ENCODE measurements at regions not wholly inside any gene's neighbourhood (a gene's known extent, or its start where the extent isn't known, plus 50 kb on each side); places are given as distances from the start of the nearest gene placed in this dataset.

GRCh38 chr9:28847331-28847730, 1274.0 kb upstream of the C9orf72 start:
- H3K9ac ChIP-seq (ENCODE audit: low read length), result no peak overlapping the region
- H3K36me3 ChIP-seq (ENCODE audit: control insufficient read depth, insufficient read depth, low read length, severe bottlenecking), result no peaks in the 10 kb centered on the region
- no peaks in the 10 kb centered on the region for H3K4me1 ChIP-seq (ENCODE audit: control insufficient read depth, insufficient read depth, low read length)
- H3K4me3 ChIP-seq (ENCODE audit: low read length), result no peak overlapping the region
- no peaks in the 10 kb centered on the region for H3K9me3 ChIP-seq (ENCODE audit: control insufficient read depth, low read length)
- DNase-seq (ENCODE audit: low read depth), result no peak
- no peaks in the 10 kb centered on the region for H3K27me3 ChIP-seq (replicated peaks; ENCODE audit: control insufficient read depth, insufficient read depth, low read length)

DNA sequence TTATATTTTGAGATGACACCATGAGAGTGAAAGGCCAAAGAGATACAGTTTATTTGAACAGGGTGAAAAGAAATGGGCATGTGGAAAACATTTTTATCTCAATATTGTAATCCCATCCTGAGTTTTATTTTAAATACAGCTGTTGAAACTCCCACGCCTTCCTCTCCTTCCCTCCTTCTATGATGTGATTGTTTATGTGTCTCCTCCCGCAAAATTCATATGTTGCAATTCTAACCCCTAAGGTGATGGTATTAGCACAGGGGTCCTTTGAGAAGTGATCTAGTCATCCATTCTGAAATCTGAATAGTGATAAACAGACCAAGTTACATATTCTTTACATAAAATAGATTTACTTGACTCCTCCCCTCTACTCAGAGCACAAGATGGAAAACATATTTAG, 1275.4 kb upstream of the C9orf72 start:
- Histone ChIP-seq H3K9ac (ENCODE audit: low read length) (no peak overlapping the region), H3K36me3 (ENCODE audit: control insufficient read depth, insufficient read depth, low read length, severe bottlenecking) (no peaks in the 10 kb centered on the region)
- DNase-seq (ENCODE audit: low read depth), result no peak

GRCh38 chr9:28853477-28853876, 1280.2 kb upstream of the C9orf72 start:
- Histone ChIP-seq H3K9ac (ENCODE audit: low read length) (no peak overlapping the region), H3K9me3 (ENCODE audit: control insufficient read depth, low read length) (no peaks in the 10 kb centered on the region), H3K4me1 (ENCODE audit: control insufficient read depth, insufficient read depth, low read length) (no peaks in the 10 kb centered on the region), H3K27me3 (replicated peaks; ENCODE audit: control insufficient read depth, insufficient read depth, low read length) (peaks cover 4% of the 10 kb centered on the region), H3K4me3 (ENCODE audit: low read length) (no peak overlapping the region), H3K36me3 (ENCODE audit: control insufficient read depth, insufficient read depth, low read length, severe bottlenecking) (no peaks in the 10 kb centered on the region)
- DNase-seq (ENCODE audit: low read depth), result no peak

More for the DNA sequence above, 1275.4 kb upstream of the C9orf72 start:
- no peak overlapping the region for H3K4me3 ChIP-seq (ENCODE audit: low read length)
- no peaks in the 10 kb centered on the region for H3K4me1 ChIP-seq (ENCODE audit: control insufficient read depth, insufficient read depth, low read length)
- H3K9me3 ChIP-seq (ENCODE audit: control insufficient read depth, low read length), result no peaks in the 10 kb centered on the region
- no peaks in the 10 kb centered on the region for H3K27me3 ChIP-seq (replicated peaks; ENCODE audit: control insufficient read depth, insufficient read depth, low read length)

- no peaks in the 10 kb centered on the region for H3K4me1 ChIP-seq (ENCODE audit: control insufficient read depth, insufficient read depth, low read length)
- H3K9me3 ChIP-seq (ENCODE audit: control insufficient read depth, low read length), result no peaks in the 10 kb centered on the region
- no peaks in the 10 kb centered on the region for H3K36me3 ChIP-seq (ENCODE audit: control insufficient read depth, insufficient read depth, low read length, severe bottlenecking)
- no peak overlapping the region for H3K9ac ChIP-seq (ENCODE audit: low read length)
- no peak overlapping the region for H3K4me3 ChIP-seq (ENCODE audit: low read length)
- H3K27me3 ChIP-seq (replicated peaks; ENCODE audit: control insufficient read depth, insufficient read depth, low read length), result no peaks in the 10 kb centered on the region
- DNase-seq (ENCODE audit: low read depth), result no peak
Measured at GRCh38 chr9:28866951-28867350, 1293.7 kb upstream of the C9orf72 start.

GRCh38 chr9:28868228-28868990, 1295.1 kb upstream of the C9orf72 start:
- H3K9ac ChIP-seq (ENCODE audit: low read length), result no peak overlapping the region
- no peaks in the 10 kb centered on the region for H3K27me3 ChIP-seq (replicated peaks; ENCODE audit: control insufficient read depth, insufficient read depth, low read length)
- no peaks in the 10 kb centered on the region for H3K36me3 ChIP-seq (ENCODE audit: control insufficient read depth, insufficient read depth, low read length, severe bottlenecking)
- no peak overlapping the region for H3K4me3 ChIP-seq (ENCODE audit: low read length)
- H3K4me1 ChIP-seq (ENCODE audit: control insufficient read depth, insufficient read depth, low read length), result no peaks in the 10 kb centered on the region
- H3K9me3 ChIP-seq (ENCODE audit: control insufficient read depth, low read length), result no peaks in the 10 kb centered on the region
- DNase-seq (ENCODE audit: low read depth), result no peak

DNA sequence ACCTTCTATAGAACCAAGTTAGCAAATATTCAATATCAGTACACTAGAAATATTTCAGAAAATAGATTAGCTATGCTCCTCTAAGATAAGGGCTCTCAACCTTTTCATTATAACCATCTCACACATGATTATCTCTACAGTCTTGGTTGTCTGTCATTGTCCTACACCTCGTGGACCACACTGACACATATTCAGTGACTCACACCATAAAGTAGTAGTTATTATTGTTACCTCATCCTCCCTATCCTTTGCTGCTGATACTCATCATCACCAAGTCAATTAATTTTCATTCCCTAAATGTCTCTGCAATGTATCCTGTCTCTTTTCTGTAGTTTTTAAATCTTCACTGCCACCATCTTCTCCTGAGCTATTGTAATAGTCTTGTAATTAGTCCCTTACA, 1309.2 kb upstream of the C9orf72 start:
- no peak for DNase-seq (ENCODE audit: low read depth)
- no peaks in the 10 kb centered on the region for H3K9me3 ChIP-seq (ENCODE audit: control insufficient read depth, low read length)
- H3K9ac ChIP-seq (ENCODE audit: low read length), result no peak overlapping the region
- H3K4me3 ChIP-seq (ENCODE audit: low read length), result no peak overlapping the region
- H3K27me3 ChIP-seq (replicated peaks; ENCODE audit: control insufficient read depth, insufficient read depth, low read length), result no peaks in the 10 kb centered on the region
- no peaks in the 10 kb centered on the region for H3K4me1 ChIP-seq (ENCODE audit: control insufficient read depth, insufficient read depth, low read length)
- H3K36me3 ChIP-seq (ENCODE audit: control insufficient read depth, insufficient read depth, low read length, severe bottlenecking), result no peaks in the 10 kb centered on the region

GRCh38 chr9:28883234-28883633, 1310.0 kb upstream of the C9orf72 start:
- Histone ChIP-seq H3K9me3 (ENCODE audit: control insufficient read depth, low read length) (no peaks in the 10 kb centered on the region), H3K36me3 (ENCODE audit: control insufficient read depth, insufficient read depth, low read length, severe bottlenecking) (no peaks in the 10 kb centered on the region), H3K4me3 (ENCODE audit: low read length) (no peak overlapping the region), H3K27me3 (replicated peaks; ENCODE audit: control insufficient read depth, insufficient read depth, low read length) (no peaks in the 10 kb centered on the region), H3K4me1 (ENCODE audit: control insufficient read depth, insufficient read depth, low read length) (no peaks in the 10 kb centered on the region), H3K9ac (ENCODE audit: low read length) (no peak overlapping the region)
- DNase-seq (ENCODE audit: low read depth), result no peak

DNA sequence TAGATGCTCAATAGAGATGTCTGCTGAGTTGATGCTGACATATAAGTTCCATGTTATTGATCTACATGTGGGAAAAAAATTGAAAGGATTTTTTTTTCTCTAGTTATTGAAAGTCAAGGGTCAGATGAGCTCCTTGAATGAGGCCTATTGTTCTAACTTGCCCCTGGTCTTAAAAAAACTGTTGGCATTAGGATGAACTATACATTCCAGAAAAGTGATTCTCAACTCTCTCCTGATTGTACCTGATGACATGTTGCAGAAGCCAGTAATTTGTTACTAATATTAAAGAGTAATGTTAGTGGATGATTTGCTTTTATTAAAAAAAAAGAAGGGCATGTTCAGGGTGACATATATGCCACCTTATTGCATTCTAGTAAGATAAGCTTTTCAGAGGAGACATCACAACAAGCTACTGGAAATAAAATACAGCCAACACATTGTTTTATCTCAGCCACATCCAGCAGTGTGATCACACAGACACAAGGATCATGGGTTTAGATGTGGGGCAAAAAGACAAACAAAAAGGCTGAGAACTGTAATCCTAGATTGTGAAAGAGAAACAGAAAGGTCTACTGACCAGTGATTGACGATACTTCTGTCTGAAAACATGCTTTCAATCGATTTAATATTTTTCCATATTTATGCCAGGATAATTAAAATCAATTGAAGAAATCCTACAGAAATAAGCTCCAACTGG, 1314.1 kb upstream of the C9orf72 start:
- Histone ChIP-seq H3K27me3 (replicated peaks; ENCODE audit: control insufficient read depth, insufficient read depth, low read length) (no peaks in the 10 kb centered on the region), H3K9me3 (ENCODE audit: control insufficient read depth, low read length) (no peaks in the 10 kb centered on the region), H3K4me1 (ENCODE audit: control insufficient read depth, insufficient read depth, low read length) (no peaks in the 10 kb centered on the region), H3K9ac (ENCODE audit: low read length) (no peak overlapping the region), H3K4me3 (ENCODE audit: low read length) (no peak overlapping the region), H3K36me3 (ENCODE audit: control insufficient read depth, insufficient read depth, low read length, severe bottlenecking) (no peaks in the 10 kb centered on the region)
- no peak for DNase-seq (ENCODE audit: low read depth)

GRCh38 chr9:28888806-28889205, 1315.5 kb upstream of the C9orf72 start:
- DNase-seq (ENCODE audit: low read depth), result no peak
- Histone ChIP-seq H3K27me3 (replicated peaks; ENCODE audit: control insufficient read depth, insufficient read depth, low read length) (no peaks in the 10 kb centered on the region), H3K4me3 (ENCODE audit: low read length) (no peak overlapping the region), H3K9me3 (ENCODE audit: control insufficient read depth, low read length) (no peaks in the 10 kb centered on the region), H3K9ac (ENCODE audit: low read length) (no peak overlapping the region), H3K4me1 (ENCODE audit: control insufficient read depth, insufficient read depth, low read length) (no peaks in the 10 kb centered on the region), H3K36me3 (ENCODE audit: control insufficient read depth, insufficient read depth, low read length, severe bottlenecking) (no peaks in the 10 kb centered on the region)

DNA sequence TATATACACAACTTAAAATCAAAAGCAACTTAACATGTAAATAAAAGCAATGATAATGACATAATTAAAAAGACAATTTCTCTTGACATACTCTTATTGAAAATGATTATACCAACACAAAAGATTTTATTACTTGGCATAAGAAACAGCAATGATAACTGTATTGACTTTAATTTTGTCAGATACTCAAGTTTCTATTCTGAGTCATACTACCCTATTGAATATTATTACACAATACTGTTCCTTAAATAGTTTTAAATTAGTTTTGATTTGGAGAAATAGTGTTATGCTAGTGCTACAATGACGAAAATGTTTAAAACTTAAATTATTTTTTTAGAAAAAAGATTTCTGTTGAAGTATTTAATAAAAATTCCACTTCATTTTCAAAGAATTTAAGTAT, 1319.3 kb upstream of the C9orf72 start:
- H3K4me1 ChIP-seq (ENCODE audit: control insufficient read depth, insufficient read depth, low read length), result no peaks in the 10 kb centered on the region

GRCh38 chr9:28899267-28899666, 1326.0 kb upstream of the C9orf72 start:
- Histone ChIP-seq H3K4me1 (ENCODE audit: control insufficient read depth, insufficient read depth, low read length) (no peaks in the 10 kb centered on the region), H3K4me3 (ENCODE audit: low read length) (no peak overlapping the region), H3K9me3 (ENCODE audit: control insufficient read depth, low read length) (peaks cover 16% of the 10 kb centered on the region), H3K27me3 (replicated peaks; ENCODE audit: control insufficient read depth, insufficient read depth, low read length) (no peaks in the 10 kb centered on the region), H3K36me3 (ENCODE audit: control insufficient read depth, insufficient read depth, low read length, severe bottlenecking) (no peaks in the 10 kb centered on the region), H3K9ac (ENCODE audit: low read length) (no peak overlapping the region)
- DNase-seq (ENCODE audit: low read depth), result no peak

More for the DNA sequence above, 1319.3 kb upstream of the C9orf72 start:
- Histone ChIP-seq H3K27me3 (replicated peaks; ENCODE audit: control insufficient read depth, insufficient read depth, low read length) (no peaks in the 10 kb centered on the region), H3K9me3 (ENCODE audit: control insufficient read depth, low read length) (no peaks in the 10 kb centered on the region), H3K9ac (ENCODE audit: low read length) (no peak overlapping the region), H3K4me3 (ENCODE audit: low read length) (no peak overlapping the region), H3K36me3 (ENCODE audit: control insufficient read depth, insufficient read depth, low read length, severe bottlenecking) (no peaks in the 10 kb centered on the region)
- no peak for DNase-seq (ENCODE audit: low read depth)

Measured in adipocyte (in vitro differentiated cells).